MCF 10A (cell line): ENCODE measurements at regions not wholly inside any gene's neighbourhood (a gene's known extent, or its start where the extent isn't known, plus 50 kb on each side); places are given as distances from the start of the nearest gene placed in this dataset.
"Not testable (repeated sequence)": the region's sequence is repeated elsewhere in the genome, so short reads cannot be mapped to it uniquely, and the experiment has no call there.

Experiments used
- BruUV-seq: library from RNA; stranded (reverse); fragments of 400-500 nt; replicated peaks from 2 replicates; lab custom pipeline; 2021; lab: Mats Ljungman, UMichigan
- CTCF ChIA-PET: fragments of 300-600 bp; sonication (Branson Sonifier 250); formaldehyde crosslinking; extraction: SDS; loops from one replicate; lab custom pipeline; 2021; ENCODE audit warnings: antibody characterized with exemption, inconsistent platforms; lab: Yijun Ruan, JAX
- POLR2A ChIA-PET: fragments of 300-600, 350-650 bp; sonication (Branson Sonifier 250); formaldehyde crosslinking; extraction: SDS; loops from one replicate; lab custom pipeline; 2020; ENCODE audit warnings: antibody characterized with exemption, inconsistent platforms; lab: Yijun Ruan, JAX
- DNase-seq: peaks from one replicate; pipeline ENCODE4 v3.0.0-alpha.2; 2018; ENCODE audit not compliant: unreplicated experiment
- H3K27ac Mint-ChIP-seq: one replicate; pipeline ENCODE4 v1.8.0; 2022; ENCODE audit warnings: mild to moderate bottlenecking, low read depth, mixed read lengths; ENCODE audit not compliant: unreplicated experiment
- H3K27me3 Mint-ChIP-seq: one replicate; pipeline ENCODE4 v1.8.0; 2022; ENCODE audit warnings: mixed read lengths; ENCODE audit not compliant: insufficient read depth, unreplicated experiment
- H3K36me3 Mint-ChIP-seq: one replicate; pipeline ENCODE4 v1.8.0; 2022; ENCODE audit warnings: mild to moderate bottlenecking, moderate library complexity, mixed read lengths; ENCODE audit not compliant: insufficient read depth, unreplicated experiment
- H3K4me1 Mint-ChIP-seq: one replicate; pipeline ENCODE4 v1.8.0; 2022; ENCODE audit warnings: mixed read lengths; ENCODE audit not compliant: insufficient read depth, unreplicated experiment
- H3K4me3 Mint-ChIP-seq: one replicate; pipeline ENCODE4 v1.8.0; 2022; ENCODE audit warnings: mild to moderate bottlenecking, moderate library complexity, mixed read lengths; ENCODE audit not compliant: unreplicated experiment
- H3K9me3 Mint-ChIP-seq: one replicate; pipeline ENCODE4 v1.8.0; 2022; ENCODE audit warnings: mixed read lengths; ENCODE audit not compliant: unreplicated experiment
- intact Hi-C: fragments of 100-400 bp; cut with micrococcal nuclease; formaldehyde crosslinking; loops from 2 replicates; pipeline ENCODE4 v1.14.1; 2022
- TF ChIP-seq, protein P1 (sequence below): fragments of 200-600 bp; IDR thresholded peaks from one replicate; pipeline ENCODE4 v1.8.0; 2022; ENCODE audit warnings: antibody characterized with exemption, mild to moderate bottlenecking; ENCODE audit not compliant: unreplicated experiment

DNA sequence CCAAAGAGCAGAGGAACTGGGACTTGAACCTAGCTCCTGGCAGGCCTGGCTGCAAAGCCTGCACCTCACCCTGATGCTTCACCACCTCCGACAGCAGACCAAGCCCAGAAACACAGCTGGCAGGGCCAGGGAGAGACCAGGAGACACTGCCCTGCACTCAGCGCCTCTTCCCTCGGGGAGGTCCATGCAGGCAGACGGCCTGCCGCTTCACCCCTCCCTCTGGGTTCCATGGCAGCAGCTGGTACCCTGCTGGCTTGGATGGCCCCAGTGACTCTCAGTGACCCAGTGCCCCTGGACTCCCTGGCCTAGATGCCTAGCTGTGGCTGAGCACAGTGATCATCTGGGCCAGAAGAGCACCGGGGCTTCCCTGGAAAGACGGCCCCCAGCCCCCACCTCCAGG is 65.3 kb upstream of the TARDBP start:
- BruUV-seq, result no TSS peak
- Mint-ChIP-seq H3K4me1 (peaks cover 13% of the 10 kb centered on the region), H3K4me3 (no peak overlapping the region), H3K27me3 (peaks cover 11% of the 10 kb centered on the region), H3K27ac (no peak overlapping the region), H3K36me3 (no peaks in the 10 kb centered on the region), H3K9me3 (no peaks in the 10 kb centered on the region)
- ChIA-PET POLR2A (interaction anchor here (0.5 kb wide), 1 partner anchor 186 kb away, joined by 3 read pairs; no protein-coding TSS in a partner anchor), CTCF (interaction anchor here (0.6 to 0.7 kb wide), 3 partner anchors 28 to 1038 kb away, joined by 3 to 4 read pairs (median 4); no protein-coding TSS in a partner anchor)
- TF ChIP-seq, protein P1, sequence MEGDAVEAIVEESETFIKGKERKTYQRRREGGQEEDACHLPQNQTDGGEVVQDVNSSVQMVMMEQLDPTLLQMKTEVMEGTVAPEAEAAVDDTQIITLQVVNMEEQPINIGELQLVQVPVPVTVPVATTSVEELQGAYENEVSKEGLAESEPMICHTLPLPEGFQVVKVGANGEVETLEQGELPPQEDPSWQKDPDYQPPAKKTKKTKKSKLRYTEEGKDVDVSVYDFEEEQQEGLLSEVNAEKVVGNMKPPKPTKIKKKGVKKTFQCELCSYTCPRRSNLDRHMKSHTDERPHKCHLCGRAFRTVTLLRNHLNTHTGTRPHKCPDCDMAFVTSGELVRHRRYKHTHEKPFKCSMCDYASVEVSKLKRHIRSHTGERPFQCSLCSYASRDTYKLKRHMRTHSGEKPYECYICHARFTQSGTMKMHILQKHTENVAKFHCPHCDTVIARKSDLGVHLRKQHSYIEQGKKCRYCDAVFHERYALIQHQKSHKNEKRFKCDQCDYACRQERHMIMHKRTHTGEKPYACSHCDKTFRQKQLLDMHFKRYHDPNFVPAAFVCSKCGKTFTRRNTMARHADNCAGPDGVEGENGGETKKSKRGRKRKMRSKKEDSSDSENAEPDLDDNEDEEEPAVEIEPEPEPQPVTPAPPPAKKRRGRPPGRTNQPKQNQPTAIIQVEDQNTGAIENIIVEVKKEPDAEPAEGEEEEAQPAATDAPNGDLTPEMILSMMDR, result no peak
- intact Hi-C loops, result no loop called here
- no peak for DNase-seq

DNA sequence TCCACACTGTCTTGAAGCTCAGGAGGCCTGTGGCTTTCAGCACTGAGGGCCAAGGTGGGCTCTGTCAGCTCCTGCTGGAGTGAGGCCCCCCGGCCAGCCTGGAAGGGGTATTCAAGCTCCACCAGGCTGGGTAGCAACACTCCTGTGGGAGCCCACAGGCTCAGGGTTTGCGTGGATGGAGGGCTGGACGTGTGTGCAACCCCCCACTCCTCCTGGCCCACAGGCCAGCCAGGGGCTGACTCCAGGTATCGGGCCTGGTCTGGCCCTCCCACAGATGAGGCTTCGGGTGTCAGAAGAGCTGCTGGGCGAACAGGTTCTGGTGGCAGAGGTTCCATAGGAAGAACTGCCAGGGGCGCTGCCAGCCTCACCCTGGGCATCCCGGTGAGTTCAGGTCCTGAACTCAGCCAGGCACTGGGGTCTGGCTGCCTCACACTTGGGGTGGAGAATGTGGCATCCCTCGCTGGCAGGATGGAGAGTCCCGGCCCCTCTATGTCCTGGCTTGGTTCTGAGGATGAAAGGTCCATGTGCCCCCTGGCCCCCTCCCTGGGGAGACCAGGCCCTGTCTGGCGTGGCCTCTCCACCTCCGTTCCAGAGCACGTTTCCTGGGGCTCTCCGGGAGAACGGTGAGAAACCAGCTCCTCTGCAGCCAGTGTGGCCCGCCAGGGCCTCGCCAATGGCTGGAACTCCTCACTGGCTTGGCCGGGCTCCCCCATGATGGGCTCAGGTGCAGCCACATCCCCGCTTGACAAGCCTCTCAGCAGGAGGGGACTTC is 64.6 kb upstream of the TARDBP start:
- Mint-ChIP-seq H3K27ac (no peak overlapping the region), H3K4me3 (no peak overlapping the region), H3K36me3 (no peaks in the 10 kb centered on the region), H3K4me1 (peaks cover 9% of the 10 kb centered on the region), H3K9me3 (no peaks in the 10 kb centered on the region), H3K27me3 (peaks cover 11% of the 10 kb centered on the region)
- ChIA-PET POLR2A (interaction anchor here (0.5 kb wide), 1 partner anchor 186 kb away, joined by 3 read pairs; no protein-coding TSS in a partner anchor), CTCF (interaction anchor here (0.6 to 0.9 kb wide), 5 partner anchors 14 to 1037 kb away, joined by 3 to 4 read pairs (median 3); no protein-coding TSS in a partner anchor)
- TF ChIP-seq, protein P1, result no peak
- DNase-seq, result no peak
- intact Hi-C loops, result no loop called here
- BruUV-seq, result no TSS peak

DNA sequence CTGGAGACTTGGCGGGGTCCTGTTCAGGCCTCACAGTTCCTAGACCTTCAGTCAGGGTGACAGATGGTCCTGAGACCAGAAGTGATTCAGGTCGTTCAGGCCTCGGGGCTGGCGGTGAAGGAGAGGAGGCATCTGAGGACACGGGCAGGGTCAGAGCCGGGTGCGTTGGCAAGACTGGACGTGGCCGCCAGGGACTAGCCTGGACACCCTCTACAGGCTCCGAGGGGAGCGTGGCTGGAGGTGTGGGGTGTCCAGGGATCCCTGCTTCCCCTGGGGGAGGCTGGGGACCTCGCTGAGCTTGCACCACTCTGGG is 64.0 kb upstream of the TARDBP start:
- no peak for DNase-seq
- ChIA-PET POLR2A (no interaction called here), CTCF (interaction anchor here (0.9 kb wide), 1 partner anchor 13 kb away, joined by 3 read pairs; no protein-coding TSS in a partner anchor)
- no peak overlapping the region for H3K27ac Mint-ChIP-seq
- no peaks in the 10 kb centered on the region for H3K36me3 Mint-ChIP-seq
- H3K27me3 Mint-ChIP-seq, result peaks cover 11% of the 10 kb centered on the region
- H3K9me3 Mint-ChIP-seq, result no peaks in the 10 kb centered on the region
- H3K4me1 Mint-ChIP-seq, result peaks cover 9% of the 10 kb centered on the region
- intact Hi-C loops, result no loop called here
- TF ChIP-seq, protein P1, result no peak
- BruUV-seq, result no TSS peak
- H3K4me3 Mint-ChIP-seq, result no peak overlapping the region

DNA sequence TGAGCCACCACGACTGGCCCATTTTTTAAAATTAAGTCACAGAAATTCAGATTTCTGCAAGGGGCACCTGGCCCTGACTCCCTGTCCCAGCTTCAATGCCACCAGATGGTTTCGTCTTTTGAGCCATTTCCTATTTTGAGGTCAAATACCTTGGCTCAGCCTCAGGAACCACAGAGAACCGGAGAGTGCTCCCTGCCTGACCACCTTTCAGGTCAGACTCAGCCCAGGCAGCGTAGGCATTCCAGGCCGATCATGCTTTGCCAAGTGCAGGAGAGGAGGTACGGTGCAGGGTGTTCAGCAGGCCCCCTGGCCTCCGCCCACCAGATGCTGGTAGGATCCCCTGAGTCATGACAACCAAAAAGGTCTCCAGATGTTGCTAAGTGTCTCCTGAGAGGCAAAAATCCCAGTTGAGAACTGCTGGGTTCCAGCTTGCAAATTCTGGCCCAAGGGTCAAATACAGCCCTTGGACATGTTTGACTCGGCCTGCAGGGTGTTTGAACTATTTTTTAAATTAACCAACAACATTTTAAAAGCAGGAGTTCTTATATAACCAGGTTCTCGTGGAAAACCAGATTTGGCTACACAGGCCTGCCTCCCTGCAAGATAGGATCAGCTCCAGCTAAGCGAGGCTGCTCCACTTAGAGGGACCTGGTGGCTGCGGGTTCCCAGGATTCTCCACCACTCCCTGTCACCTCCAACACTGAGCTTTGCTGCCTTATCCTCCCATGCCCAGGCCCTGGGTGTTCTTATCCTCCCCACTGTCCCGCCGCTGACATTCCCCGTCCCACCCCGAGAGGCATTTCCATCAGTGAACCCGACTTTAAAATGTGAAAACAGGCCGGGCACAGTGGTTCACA is 61.9 kb upstream of the TARDBP start:
- Mint-ChIP-seq H3K27me3 (peaks cover 4% of the 10 kb centered on the region), H3K27ac (no peak overlapping the region), H3K9me3 (no peaks in the 10 kb centered on the region), H3K36me3 (no peaks in the 10 kb centered on the region), H3K4me3 (no peak overlapping the region), H3K4me1 (no peaks in the 10 kb centered on the region)
- DNase-seq, result no peak
- intact Hi-C loops, result no loop called here
- POLR2A ChIA-PET, result no interaction called here
- BruUV-seq, result no TSS peak
- CTCF ChIA-PET, result interaction anchor here (0.6 to 1.2 kb wide), 4 partner anchors 8 to 258 kb away, joined by 3 to 5 read pairs (median 3); no protein-coding TSS in a partner anchor
- TF ChIP-seq, protein P1, result no peak

DNA sequence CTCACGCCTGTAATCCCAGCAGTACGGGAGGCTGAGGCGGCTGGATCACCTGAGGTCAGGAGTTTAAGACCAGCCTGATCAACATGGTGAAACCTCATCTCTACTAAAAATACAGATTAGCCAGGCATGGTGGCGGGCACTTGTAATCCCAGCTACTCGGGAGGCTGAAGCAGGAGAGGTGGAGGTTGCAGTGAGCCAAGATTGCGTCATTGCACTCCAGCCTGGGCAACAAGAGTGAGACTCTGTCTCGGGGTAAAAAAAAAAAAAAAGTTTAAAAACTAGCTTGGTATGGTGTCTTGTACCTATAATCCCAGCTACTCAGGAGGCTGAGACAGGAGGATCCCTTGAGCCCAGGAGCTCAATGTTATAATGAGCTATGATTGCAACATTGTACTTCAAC is 61.2 kb upstream of the TARDBP start:
- H3K27ac Mint-ChIP-seq, DNase-seq, H3K9me3 Mint-ChIP-seq, POLR2A ChIA-PET, BruUV-seq, H3K4me1 Mint-ChIP-seq, intact Hi-C loops, H3K27me3 Mint-ChIP-seq, H3K36me3 Mint-ChIP-seq, H3K4me3 Mint-ChIP-seq: not testable (repeated sequence)
- CTCF ChIA-PET, result interaction anchor here (0.7 to 1.2 kb wide), 2 partner anchors 10 to 716 kb away, joined by 3 to 4 read pairs; no protein-coding TSS in a partner anchor
